H54 (cell line): ENCODE measurements at regions not wholly inside any gene's neighbourhood (a gene's known extent, or its start where the extent isn't known, plus 50 kb on each side); places are given as distances from the start of the nearest gene placed in this dataset.
"Not testable (repeated sequence)": the region's sequence is repeated elsewhere in the genome, so short reads cannot be mapped to it uniquely, and the experiment has no call there.

Experiments used
- DNase-seq: peaks from one replicate; pipeline ENCODE4 v3.0.0; 2011; ENCODE audit warnings: low spot score, mixed read lengths; ENCODE audit not compliant: insufficient read length
- FAIRE-seq: peaks from 3 replicates; lab custom pipeline; 2011; peaks lifted over from hg19 to GRCh38; lab: Jason Lieb, UNC
- POLR2A ChIP-seq: IDR thresholded peaks from 2 replicates; pipeline ENCODE4 v1.6.1; 2011; ENCODE audit warnings: low read depth, mild to moderate bottlenecking, low read length

DNA sequence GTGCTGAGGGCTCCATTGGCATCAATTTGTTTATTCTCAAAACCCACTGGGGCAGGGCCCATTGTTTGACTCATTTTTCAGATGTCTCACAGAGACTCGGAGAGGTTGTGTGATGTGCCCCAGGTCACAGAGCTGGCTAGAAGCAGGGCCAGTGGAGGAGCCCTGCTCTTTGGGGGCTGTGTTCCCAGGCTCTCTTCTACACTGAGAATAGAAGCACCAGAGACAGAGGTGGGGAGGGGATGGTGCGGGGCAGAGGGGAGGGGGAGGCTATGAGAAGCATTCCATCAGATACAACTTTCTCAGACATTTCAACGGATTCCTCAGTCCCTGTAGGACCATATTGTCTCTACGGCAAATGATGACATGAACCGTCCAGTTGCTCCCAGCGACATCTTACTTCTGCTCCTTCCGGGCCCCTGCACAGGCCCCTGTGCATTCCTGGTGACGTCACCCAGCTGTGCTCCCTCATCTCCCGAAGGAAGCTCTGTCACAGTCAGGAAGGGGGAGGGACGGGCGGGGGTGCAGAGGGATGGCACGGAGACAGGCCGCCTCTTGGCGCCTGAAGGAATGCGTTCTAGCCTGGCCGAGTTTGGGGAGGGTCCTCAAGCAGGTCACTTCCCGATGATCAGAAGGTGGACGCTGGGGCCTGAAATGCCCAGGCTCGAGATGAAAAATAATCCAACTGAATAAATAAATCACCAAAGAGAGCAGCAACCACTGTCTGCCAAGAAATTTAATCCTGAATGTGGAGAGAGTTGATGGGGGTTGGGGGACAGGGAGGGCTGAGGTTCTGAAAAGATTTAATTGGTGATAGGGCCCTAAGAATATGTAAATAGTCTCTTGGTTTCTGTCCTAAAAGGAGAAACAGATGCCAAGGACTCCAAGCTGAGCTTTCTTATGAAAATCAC is 114.1 kb downstream of the NOG start:
- TF ChIP-seq POLR2A: no peak
- FAIRE-seq: no peak
- DNase-seq: no peak

DNA sequence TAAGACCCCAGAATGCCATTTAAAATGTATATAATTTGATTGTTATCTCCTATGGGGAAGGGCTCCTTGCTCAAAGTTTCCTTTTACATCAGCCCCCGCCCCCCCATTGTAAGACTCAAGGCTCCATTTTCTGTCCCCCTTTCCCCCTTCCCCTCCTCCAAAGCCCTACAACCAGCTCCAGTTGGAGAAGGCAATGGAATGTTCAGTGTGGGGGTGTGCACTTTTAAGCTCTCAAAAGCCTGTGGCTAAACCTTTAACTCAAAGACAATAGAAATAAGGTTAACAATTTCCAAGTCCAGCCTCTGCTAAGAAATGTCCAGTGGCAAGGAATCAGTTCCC is 114.7 kb downstream of the NOG start:
- no peak for TF ChIP-seq POLR2A
- DNase-seq (no peak), FAIRE-seq (no peak)

GRCh38 chr17:56708670-56709410 is 115.3 kb downstream of the NOG start:
- no peak for TF ChIP-seq POLR2A
- FAIRE-seq (no peak), DNase-seq (no peak)

- DNase-seq: no peak
- no peak for FAIRE-seq
- TF ChIP-seq POLR2A: no peak
Measured at GRCh38 chr17:56710986-56711385, 117.5 kb downstream of the NOG start.

DNA sequence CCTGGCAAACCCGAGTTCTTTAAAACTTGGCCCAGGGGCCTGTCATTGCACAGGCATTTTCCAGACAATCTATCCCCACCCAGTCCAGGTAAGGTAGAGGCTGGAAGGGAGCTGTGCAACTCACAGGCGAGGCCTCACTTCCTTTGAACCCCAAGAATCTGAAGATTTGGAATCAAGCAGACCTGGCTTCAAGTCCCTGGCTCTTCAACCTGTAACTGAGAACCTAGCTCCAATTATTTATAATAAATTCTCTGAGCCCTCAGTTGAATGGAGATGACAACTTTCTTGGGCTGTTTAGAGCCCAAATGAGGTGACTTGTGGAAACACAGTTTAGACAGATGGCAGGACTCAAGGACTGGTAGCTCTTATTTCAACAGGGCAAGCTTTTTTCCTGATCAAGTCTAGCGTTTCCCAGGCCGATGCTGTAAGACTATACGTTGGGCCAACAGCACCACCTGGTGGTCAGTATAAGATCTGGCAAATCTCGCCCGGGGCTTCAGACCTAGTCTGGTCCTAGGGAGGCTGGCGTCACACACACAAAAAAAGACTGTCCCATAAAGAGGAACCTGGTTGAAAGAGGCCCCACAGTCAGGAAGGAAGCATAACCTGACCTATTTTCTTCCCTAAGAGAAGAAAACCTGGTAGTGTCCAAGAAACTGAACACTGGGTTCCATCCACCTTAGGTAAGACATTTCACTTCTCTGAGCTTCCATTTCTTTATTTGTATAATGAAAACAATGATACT is 117.9 kb downstream of the C17orf67 start:
- no peak for TF ChIP-seq POLR2A
- FAIRE-seq: peak; percentile 78
- DNase-seq: peak; percentile 77

- FAIRE-seq: no peak
- no peak for TF ChIP-seq POLR2A
- no peak for DNase-seq
Measured at GRCh38 chr17:56717471-56717870, 116.2 kb downstream of the C17orf67 start.

DNA sequence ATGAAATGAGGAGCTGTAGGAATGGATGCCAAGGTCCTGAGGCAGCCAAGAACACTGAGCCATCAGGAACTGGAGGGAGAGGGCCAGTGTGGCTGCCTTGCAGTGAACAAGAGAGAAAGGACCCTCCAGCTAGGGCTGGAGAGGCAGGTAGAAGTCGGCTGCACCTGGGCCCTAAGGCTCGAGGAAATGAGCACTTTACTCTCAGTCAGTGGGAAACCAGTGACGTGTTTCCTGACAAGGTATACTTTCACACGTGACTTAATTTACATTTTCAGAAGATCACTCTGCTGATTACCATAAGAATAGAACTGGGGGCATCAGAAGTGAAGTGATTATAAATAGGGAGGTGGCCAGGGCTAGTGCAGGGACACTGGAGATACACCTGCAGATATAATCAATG is 115.2 kb downstream of the C17orf67 start:
- no peak for TF ChIP-seq POLR2A
- FAIRE-seq (no peak), DNase-seq (no peak)

- FAIRE-seq: no peak
- TF ChIP-seq POLR2A: no peak
- no peak for DNase-seq
Measured at GRCh38 chr17:56723421-56723820, 110.3 kb downstream of the C17orf67 start.

DNA sequence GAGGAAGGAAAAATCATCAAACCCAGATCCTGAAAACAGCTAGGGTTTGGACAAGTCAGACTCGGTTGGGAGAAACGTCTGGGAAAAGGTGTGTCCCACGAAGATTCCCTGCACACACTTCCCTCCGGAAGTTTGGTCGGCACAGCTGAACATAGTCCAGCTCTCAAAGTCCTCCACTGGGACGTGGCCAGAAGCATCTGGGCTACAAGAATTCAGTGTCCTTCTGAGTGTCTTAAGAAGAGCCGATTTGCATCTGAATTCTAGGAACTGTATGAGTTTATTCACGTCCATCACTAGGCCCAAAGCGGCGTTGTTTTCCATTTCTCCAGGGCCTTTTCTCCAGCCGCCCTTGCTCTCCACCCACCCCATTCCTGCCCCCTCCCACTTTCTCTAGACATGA is 109.1 kb downstream of the C17orf67 start:
- TF ChIP-seq POLR2A: no peak
- FAIRE-seq (no peak), DNase-seq (no peak)

GRCh38 chr17:56725144-56725543 is 108.6 kb downstream of the C17orf67 start:
- DNase-seq (no peak), FAIRE-seq (no peak)
- no peak for TF ChIP-seq POLR2A

DNA sequence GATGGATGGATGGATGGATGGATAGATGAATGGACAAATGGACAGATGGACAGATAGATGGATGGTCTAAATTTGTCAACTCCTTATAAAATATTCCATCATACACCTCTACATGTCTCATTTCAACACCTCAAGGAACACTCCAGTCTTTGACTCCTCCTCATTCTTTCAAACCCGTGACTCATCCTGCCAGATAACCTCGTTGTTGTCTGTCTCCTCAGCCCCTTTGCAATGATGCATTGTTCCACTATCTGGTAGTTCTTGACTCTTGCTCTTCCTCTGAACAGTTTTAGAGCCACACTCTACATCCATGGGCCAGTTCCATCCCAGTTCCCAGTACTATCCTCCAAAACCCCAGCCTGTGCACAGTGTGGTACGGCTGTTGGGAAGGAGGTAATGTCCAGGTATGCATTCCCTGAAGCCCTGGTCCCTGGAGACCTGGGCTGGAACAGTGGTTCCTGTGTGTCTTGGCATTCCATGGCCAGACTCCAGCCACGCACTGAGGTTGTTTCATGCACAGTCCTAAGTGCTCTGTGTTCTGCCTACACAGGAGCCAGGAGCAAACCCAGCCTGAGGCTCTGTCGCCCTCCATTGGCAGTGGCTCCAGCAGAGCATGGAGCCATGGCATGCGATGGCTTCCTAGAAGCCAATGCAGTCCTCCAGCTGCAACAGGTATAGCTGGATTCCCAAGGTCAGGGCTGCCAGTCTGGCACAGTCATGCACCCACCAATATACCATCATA is 105.7 kb downstream of the C17orf67 start:
- no peak for TF ChIP-seq POLR2A
- no peak for FAIRE-seq
- DNase-seq: peak; percentile 22

DNA sequence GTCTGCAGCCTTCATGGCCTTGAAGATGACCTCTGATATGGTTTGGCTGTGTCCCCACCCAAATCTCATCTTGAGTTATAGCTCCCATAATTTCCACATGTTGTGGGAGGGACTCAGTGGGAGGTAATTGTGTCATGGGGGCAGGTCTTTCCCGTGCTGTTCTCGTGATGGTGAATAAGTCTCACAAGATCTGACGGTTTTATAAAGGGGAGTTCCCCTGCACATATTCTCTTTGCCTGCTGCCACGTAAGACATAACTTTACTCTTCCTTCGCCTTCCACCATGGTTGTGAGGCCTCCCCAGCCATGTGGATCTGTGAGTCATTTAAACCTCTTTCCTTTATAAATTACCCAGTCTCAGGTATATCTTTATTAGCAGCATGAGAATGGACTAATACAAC is 102.6 kb downstream of the C17orf67 start:
- not testable (repeated sequence) for FAIRE-seq

GRCh38 chr17:56733833-56734232 is 99.9 kb downstream of the C17orf67 start:
- no peak for TF ChIP-seq POLR2A
- DNase-seq (no peak), FAIRE-seq (no peak)

More for the DNA sequence above, 102.6 kb downstream of the C17orf67 start:
- not testable (repeated sequence) for DNase-seq

- DNase-seq: no peak
- no peak for TF ChIP-seq POLR2A
- FAIRE-seq: no peak
Measured at GRCh38 chr17:56735842-56736241, 97.9 kb downstream of the C17orf67 start.
